HG03575 (cell line): ENCODE measurements at regions not wholly inside any gene's neighbourhood (a gene's known extent, or its start where the extent isn't known, plus 50 kb on each side); places are given as distances from the start of the nearest gene placed in this dataset.
"Not testable (repeated sequence)": the region's sequence is repeated elsewhere in the genome, so short reads cannot be mapped to it uniquely, and the experiment has no call there.

Source experiments
- ATAC-seq: cut with Tn5 transposase; IDR thresholded peaks from one replicate; pipeline ENCODE4 v1.9.1; 2021; ENCODE audit not compliant: unreplicated experiment, insufficient number of reproducible peaks, low FRiP score; ENCODE audit errors: extremely low read depth

- no peak for ATAC-seq
These were observed 236.2 kb downstream of the FGFR2 start for GRCh38 chr10:121362026-121362425.

GRCh38 chr10:121365566-121365965 lies 232.7 kb downstream of the FGFR2 start:
- no peak for ATAC-seq

GRCh38 chr10:121368347-121369025 lies 229.8 kb downstream of the FGFR2 start:
- no peak for ATAC-seq

- ATAC-seq, result no peak
These were observed 228.6 kb downstream of the FGFR2 start for GRCh38 chr10:121369616-121370015.

- ATAC-seq, result no peak
These were observed 226.4 kb downstream of the FGFR2 start for GRCh38 chr10:121371836-121372235.

- no peak for ATAC-seq
These were observed 224.8 kb downstream of the FGFR2 start for GRCh38 chr10:121373411-121373810.

- no peak for ATAC-seq
These were observed 224.1 kb downstream of the FGFR2 start for GRCh38 chr10:121374121-121374520.

- no peak for ATAC-seq
These were observed 223.1 kb downstream of the FGFR2 start for GRCh38 chr10:121375172-121375571.

GRCh38 chr10:121378251-121378801 lies 219.9 kb downstream of the FGFR2 start:
- ATAC-seq, result no peak

- no peak for ATAC-seq
These were observed 219.2 kb downstream of the FGFR2 start for GRCh38 chr10:121379013-121379412.

GRCh38 chr10:121380211-121380610 lies 218.0 kb downstream of the FGFR2 start:
- ATAC-seq, result no peak

- not testable (repeated sequence) for ATAC-seq
These were observed 216.2 kb downstream of the FGFR2 start for GRCh38 chr10:121382029-121382520.

GRCh38 chr10:121385136-121385535 lies 213.1 kb downstream of the FGFR2 start:
- no peak for ATAC-seq

- no peak for ATAC-seq
These were observed 205.6 kb downstream of the FGFR2 start for GRCh38 chr10:121392657-121393056.

GRCh38 chr10:121393522-121393921 lies 204.7 kb downstream of the FGFR2 start:
- no peak for ATAC-seq

- ATAC-seq, result not testable (repeated sequence)
These were observed 197.7 kb downstream of the FGFR2 start for GRCh38 chr10:121400507-121400906.

GRCh38 chr10:121403527-121403926 lies 194.7 kb downstream of the FGFR2 start:
- no peak for ATAC-seq

- ATAC-seq, result no peak
These were observed 193.6 kb downstream of the FGFR2 start for GRCh38 chr10:121404611-121405010.

GRCh38 chr10:121405096-121405495 lies 193.1 kb downstream of the FGFR2 start:
- ATAC-seq, result no peak

- ATAC-seq, result no peak
These were observed 192.7 kb downstream of the FGFR2 start for GRCh38 chr10:121405549-121405948.

- ATAC-seq, result no peak
These were observed 192.3 kb downstream of the FGFR2 start for GRCh38 chr10:121405953-121406352.
